LoVo (cell line): ENCODE measurements at regions not wholly inside any gene's neighbourhood (a gene's known extent, or its start where the extent isn't known, plus 50 kb on each side); places are given as distances from the start of the nearest gene placed in this dataset.

Experiments used
- DNase-seq: peaks from one replicate; pipeline ENCODE4 v3.0.0-alpha.2; 2016; ENCODE audit warnings: low spot score

- DNase-seq: no peak
Observed at GRCh38 chr22:49073873-49074417, 753.7 kb downstream of the BRD1 start.

- no peak for DNase-seq
Observed at GRCh38 chr22:49072996-49073645, 754.6 kb downstream of the BRD1 start.

GRCh38 chr22:49070501-49070900 is 757.2 kb downstream of the BRD1 start:
- DNase-seq: no peak

- DNase-seq: no peak
Observed at GRCh38 chr22:49068861-49069500, 758.7 kb downstream of the BRD1 start.

GRCh38 chr22:49067504-49067903 is 760.2 kb downstream of the BRD1 start:
- no peak for DNase-seq

GRCh38 chr22:49066619-49067018 is 761.1 kb downstream of the BRD1 start:
- no peak for DNase-seq

GRCh38 chr22:49064836-49065235 is 762.8 kb downstream of the BRD1 start:
- DNase-seq: no peak

- DNase-seq: no peak
Observed at GRCh38 chr22:49063545-49063890, 764.2 kb downstream of the BRD1 start.

GRCh38 chr22:49062802-49063544 is 764.7 kb downstream of the BRD1 start:
- DNase-seq: no peak

GRCh38 chr22:49062155-49062801 is 765.4 kb downstream of the BRD1 start:
- DNase-seq: no peak

GRCh38 chr22:49057910-49058309 is 769.8 kb downstream of the BRD1 start:
- no peak for DNase-seq

GRCh38 chr22:49056301-49056700 is 771.4 kb downstream of the BRD1 start:
- DNase-seq: no peak

GRCh38 chr22:49055406-49055805 is 772.3 kb downstream of the BRD1 start:
- DNase-seq: no peak

- no peak for DNase-seq
Observed at GRCh38 chr22:49053578-49053977, 774.1 kb downstream of the BRD1 start.

- DNase-seq: no peak
Observed at GRCh38 chr22:49052560-49052959, 775.1 kb downstream of the BRD1 start.

- DNase-seq: no peak
Observed at GRCh38 chr22:49052023-49052538, 775.6 kb downstream of the BRD1 start.

GRCh38 chr22:49051491-49052022 is 776.1 kb downstream of the BRD1 start:
- no peak for DNase-seq

- no peak for DNase-seq
Observed at GRCh38 chr22:49049691-49050090, 778.0 kb downstream of the BRD1 start.

- DNase-seq: no peak
Observed at GRCh38 chr22:49048591-49048990, 779.1 kb downstream of the BRD1 start.

GRCh38 chr22:49047447-49047846 is 780.2 kb downstream of the BRD1 start:
- no peak for DNase-seq

- DNase-seq: no peak
Observed at GRCh38 chr22:49046546-49047361, 780.9 kb downstream of the BRD1 start.
